Left ventricle myocardium inferior (tissue), 1 donor: ENCODE measurements at regions not wholly inside any gene's neighbourhood (a gene's known extent, or its start where the extent isn't known, plus 50 kb on each side); places are given as distances from the start of the nearest gene placed in this dataset.

Experiments used
- DNase-seq: peaks from one replicate; pipeline ENCODE4 v3.0.0-alpha.2; 2020
- H3K27ac ChIP-seq: fragments of 200-600 bp; replicated peaks from 2 replicates; pipeline ENCODE4 v1.8.0; 2021
- H3K27me3 ChIP-seq: fragments of 200-600 bp; 2 replicates; pipeline ENCODE4 v1.8.0; 2021; ENCODE audit warnings: low read depth
- H3K36me3 ChIP-seq: fragments of 200-600 bp; 2 replicates; pipeline ENCODE4 v1.8.0; 2021
- H3K4me1 ChIP-seq: fragments of 200-600 bp; 2 replicates; pipeline ENCODE4 v1.8.0; 2021
- H3K4me3 ChIP-seq: fragments of 200-600 bp; 2 replicates; pipeline ENCODE4 v1.8.0; 2021; ENCODE audit warnings: mild to moderate bottlenecking, moderate library complexity
- H3K9me3 ChIP-seq: fragments of 200-600 bp; replicated peaks from 2 replicates; pipeline ENCODE4 v1.8.0; 2021
- intact Hi-C: fragments of 100-400 bp; cut with micrococcal nuclease; formaldehyde crosslinking; loops from one replicate; pipeline ENCODE4 v1.11.0; 2022
- TF ChIP-seq, protein P1 (sequence below): fragments of 200-600 bp; IDR thresholded peaks from 2 replicates; pipeline ENCODE4 v1.8.0; 2021; ENCODE audit warnings: antibody characterized with exemption, mild to moderate bottlenecking, borderline replicate concordance
- donor health status: DM: no; HTN: yes; CAD: no; lungs with severe emphysema.

- intact Hi-C loops, result no loop called here
- TF ChIP-seq, protein P1, sequence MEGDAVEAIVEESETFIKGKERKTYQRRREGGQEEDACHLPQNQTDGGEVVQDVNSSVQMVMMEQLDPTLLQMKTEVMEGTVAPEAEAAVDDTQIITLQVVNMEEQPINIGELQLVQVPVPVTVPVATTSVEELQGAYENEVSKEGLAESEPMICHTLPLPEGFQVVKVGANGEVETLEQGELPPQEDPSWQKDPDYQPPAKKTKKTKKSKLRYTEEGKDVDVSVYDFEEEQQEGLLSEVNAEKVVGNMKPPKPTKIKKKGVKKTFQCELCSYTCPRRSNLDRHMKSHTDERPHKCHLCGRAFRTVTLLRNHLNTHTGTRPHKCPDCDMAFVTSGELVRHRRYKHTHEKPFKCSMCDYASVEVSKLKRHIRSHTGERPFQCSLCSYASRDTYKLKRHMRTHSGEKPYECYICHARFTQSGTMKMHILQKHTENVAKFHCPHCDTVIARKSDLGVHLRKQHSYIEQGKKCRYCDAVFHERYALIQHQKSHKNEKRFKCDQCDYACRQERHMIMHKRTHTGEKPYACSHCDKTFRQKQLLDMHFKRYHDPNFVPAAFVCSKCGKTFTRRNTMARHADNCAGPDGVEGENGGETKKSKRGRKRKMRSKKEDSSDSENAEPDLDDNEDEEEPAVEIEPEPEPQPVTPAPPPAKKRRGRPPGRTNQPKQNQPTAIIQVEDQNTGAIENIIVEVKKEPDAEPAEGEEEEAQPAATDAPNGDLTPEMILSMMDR, result no peak
Observed at GRCh38 chr13:55516610-55517009, 1624.1 kb upstream of the PRR20A start.

DNA sequence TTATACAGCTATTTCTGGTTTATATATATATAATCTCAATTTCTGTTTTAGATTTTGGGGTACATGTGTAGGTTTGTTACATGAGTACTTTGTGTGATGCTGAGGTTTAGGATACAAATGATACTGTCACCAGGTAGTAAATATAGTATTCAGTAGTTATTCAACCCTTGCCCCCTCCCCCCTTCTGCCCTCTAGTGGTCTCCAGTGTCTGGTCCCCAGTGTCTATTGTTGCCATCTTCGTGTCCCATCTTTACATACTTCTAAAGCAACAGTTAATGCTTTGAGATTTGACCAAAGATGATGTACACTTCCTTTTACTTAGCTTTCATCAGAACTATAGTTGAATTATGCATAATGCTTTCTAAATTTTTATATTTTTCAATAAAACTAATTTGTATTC is 1623.4 kb upstream of the PRR20A start:
- Histone ChIP-seq H3K4me3 (no peak overlapping the region), H3K9me3 (peaks cover 20% of the 10 kb centered on the region), H3K27ac (no peak overlapping the region), H3K36me3 (no peaks in the 10 kb centered on the region), H3K4me1 (no peaks in the 10 kb centered on the region), H3K27me3 (no peaks in the 10 kb centered on the region)
- intact Hi-C loops, result no loop called here
- no peak for DNase-seq
- TF ChIP-seq, protein P1, result no peak

More at GRCh38 chr13:55516610-55517009, 1624.1 kb upstream of the PRR20A start:
- no peak for DNase-seq
- Histone ChIP-seq H3K4me1 (no peaks in the 10 kb centered on the region), H3K27ac (no peak overlapping the region), H3K27me3 (no peaks in the 10 kb centered on the region), H3K36me3 (no peaks in the 10 kb centered on the region), H3K9me3 (peaks cover 18% of the 10 kb centered on the region), H3K4me3 (no peak overlapping the region)

DNA sequence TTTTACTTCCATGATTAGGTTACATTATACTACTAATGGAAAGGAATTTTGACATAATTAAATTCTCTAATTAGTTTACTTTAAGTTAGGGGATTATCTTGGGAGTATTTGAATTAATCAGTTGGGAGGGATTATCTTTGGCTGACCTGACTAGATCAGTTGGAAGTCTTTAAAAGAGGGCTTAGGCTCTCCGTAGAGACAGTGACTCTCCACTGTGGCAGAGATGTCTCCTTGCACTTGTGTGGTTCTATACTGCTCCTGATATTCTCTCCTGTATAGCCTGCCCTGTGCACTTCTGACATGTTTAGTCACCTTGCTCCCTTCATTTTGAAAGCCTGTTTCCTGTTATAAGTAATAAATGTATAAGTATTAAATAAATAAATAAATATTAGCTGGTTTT is 1612.3 kb upstream of the PRR20A start:
- Histone ChIP-seq H3K27me3 (no peaks in the 10 kb centered on the region), H3K4me3 (no peak overlapping the region), H3K36me3 (no peaks in the 10 kb centered on the region), H3K9me3 (peaks cover 4% of the 10 kb centered on the region), H3K27ac (no peak overlapping the region), H3K4me1 (no peaks in the 10 kb centered on the region)
- intact Hi-C loops, result no loop called here
- TF ChIP-seq, protein P1, result no peak
- no peak for DNase-seq

GRCh38 chr13:55534306-55534705 is 1606.4 kb upstream of the PRR20A start:
- no peaks in the 10 kb centered on the region for H3K36me3 ChIP-seq
- intact Hi-C loops, result no loop called here

DNA sequence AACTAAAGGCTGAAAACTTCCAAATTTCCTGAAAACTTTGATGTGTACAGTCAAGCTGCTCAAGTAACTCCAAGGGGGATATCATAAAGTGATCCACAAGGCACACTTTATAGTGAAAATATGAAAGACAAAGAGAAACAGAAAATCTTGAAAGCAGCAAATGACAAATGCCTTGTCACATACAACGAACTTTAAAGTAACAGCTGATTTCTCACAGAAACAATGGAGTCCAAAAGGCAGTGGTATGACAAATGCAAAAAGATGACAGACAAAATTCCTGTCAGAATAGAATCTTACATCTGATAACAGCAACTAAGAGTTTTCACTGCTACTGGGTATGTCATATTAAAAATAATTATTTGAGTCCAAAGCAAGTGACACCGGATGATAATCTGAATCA is 1602.3 kb upstream of the PRR20A start:
- intact Hi-C loops, result no loop called here

More at GRCh38 chr13:55534306-55534705, 1606.4 kb upstream of the PRR20A start:
- H3K9me3 ChIP-seq, result peaks cover 7% of the 10 kb centered on the region
- H3K27ac ChIP-seq, result no peak overlapping the region
- no peaks in the 10 kb centered on the region for H3K4me1 ChIP-seq
- TF ChIP-seq, protein P1, result no peak
- H3K4me3 ChIP-seq, result no peak overlapping the region
- no peaks in the 10 kb centered on the region for H3K27me3 ChIP-seq
- DNase-seq, result no peak

More for the DNA sequence above, 1602.3 kb upstream of the PRR20A start:
- Histone ChIP-seq H3K9me3 (peaks cover 7% of the 10 kb centered on the region), H3K36me3 (no peaks in the 10 kb centered on the region), H3K4me1 (no peaks in the 10 kb centered on the region), H3K27ac (no peak overlapping the region), H3K27me3 (no peaks in the 10 kb centered on the region), H3K4me3 (no peak overlapping the region)
- DNase-seq, result no peak
- TF ChIP-seq, protein P1, result no peak
